Psoas muscle (tissue), 7 donors: ENCODE measurements at regions not wholly inside any gene's neighbourhood (a gene's known extent, or its start where the extent isn't known, plus 50 kb on each side); places are given as distances from the start of the nearest gene placed in this dataset.

Source experiments
- ATAC-seq, 4 donors: fragments of 200-7000 bp; cut with Tn5 transposase; one replicate each; pipeline ENCODE4 v1.9.1; 2020; ENCODE audit warnings: moderate library complexity in 3 of 4, mild to moderate bottlenecking in 2 of 4
- DNase-seq, 2 donors: peaks; one replicate each; pipeline ENCODE4 v3.0.0-alpha.2; 2020
- H3K27ac ChIP-seq: fragments of 200-600 bp; one replicate; pipeline ENCODE4 v1.8.0; 2022
- H3K27me3 ChIP-seq, 3 donors: fragments of 200-600 bp in 1 of 3; one replicate each; pipeline versions ENCODE4 v1.6.1 to v1.8.0; 2013 to 2022; ENCODE audit warnings: low read length in 2 of 3, mild to moderate bottlenecking in 2 of 3, moderate library complexity in 1 of 3; ENCODE audit not compliant: insufficient read depth in 3 of 3
- H3K36me3 ChIP-seq, 2 donors: fragments of 200-600 bp in 1 of 2; one replicate each; pipeline versions ENCODE4 v1.6.1 to v1.8.0; 2013 to 2022; ENCODE audit warnings: low read depth in 1 of 2, mild to moderate bottlenecking in 1 of 2, moderate library complexity in 1 of 2; ENCODE audit not compliant: insufficient read depth in 1 of 2
- H3K4me1 ChIP-seq: fragments of 200-600 bp; one replicate; pipeline ENCODE4 v1.8.0; 2022
- H3K4me3 ChIP-seq: fragments of 200-600 bp; one replicate; pipeline ENCODE4 v1.8.0; 2022; ENCODE audit warnings: mild to moderate bottlenecking
- H3K9me3 ChIP-seq: fragments of 200-600 bp; one replicate; pipeline ENCODE4 v1.8.0; 2022
- WGBS, 3 donors: extraction: QIAGEN DNeasy Blood & Tissue Kit; methylation state at CpG; one replicate each; pipeline versions ENCODE4 v1.1.6 to v1.1.7; 2013; 5-methylcytosine and 5-hydroxymethylcytosine counted together
- intact Hi-C, 2 donors: fragments of 100-400 bp; cut with DNase I; formaldehyde crosslinking; loops; one replicate each; pipeline versions ENCODE4 v1.11.0 to v1.14.2; 2022
- TF ChIP-seq, protein P1 (sequence below): fragments of 200-600 bp; IDR thresholded peaks from one replicate; pipeline ENCODE4 v1.8.0; 2022; ENCODE audit warnings: antibody characterized with exemption
- donor health status: healthy with polysubstance abuse.
- donor health status: DM: no; HTN: no; CAD: no; lungs with moderate emphysema.
- donor health status: Bipolar disorder and iron deficiency.
- donor health status: healthy.
- donor health status: DM: yes; HTN: yes; CAD: no.
- donor health status: DM: no; HTN: no; CAD: no.
- donor health status: DM: yes; HTN: yes; CAD: no.

DNA sequence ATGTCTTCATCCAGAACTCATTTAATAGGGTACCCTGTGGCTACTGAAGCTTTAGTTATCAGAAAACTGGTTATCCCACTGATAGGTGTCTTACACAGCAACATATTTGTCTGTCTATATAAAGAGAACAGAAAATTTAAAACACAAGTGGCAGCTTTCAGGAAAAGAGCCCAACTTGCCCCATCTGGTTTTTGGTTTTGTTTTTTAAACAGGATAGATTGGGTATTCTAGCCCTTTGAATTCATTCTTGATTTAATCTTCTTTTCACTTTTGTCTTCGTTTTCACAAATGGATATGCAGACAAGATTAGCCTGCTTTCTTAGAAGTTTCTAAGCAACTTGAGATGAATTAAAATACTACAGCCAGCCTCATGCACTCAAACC, 91.3 kb downstream of the KLF6 start:
- Histone ChIP-seq H3K4me1 (no peaks in the 10 kb centered on the region), H3K9me3 (no peaks in the 10 kb centered on the region), H3K36me3 (no peaks in the 10 kb centered on the region), H3K4me3 (no peak overlapping the region), H3K27me3 (no peaks in the 10 kb centered on the region), H3K27ac (no peak overlapping the region)
- WGBS, 3 donors: 65 to 81% (median 68%) methylated on average over 1 of the region's 1 CpG
- DNase-seq (no peak), ATAC-seq (no peak)
- intact Hi-C loops: no loop called here
- TF ChIP-seq, protein P1, sequence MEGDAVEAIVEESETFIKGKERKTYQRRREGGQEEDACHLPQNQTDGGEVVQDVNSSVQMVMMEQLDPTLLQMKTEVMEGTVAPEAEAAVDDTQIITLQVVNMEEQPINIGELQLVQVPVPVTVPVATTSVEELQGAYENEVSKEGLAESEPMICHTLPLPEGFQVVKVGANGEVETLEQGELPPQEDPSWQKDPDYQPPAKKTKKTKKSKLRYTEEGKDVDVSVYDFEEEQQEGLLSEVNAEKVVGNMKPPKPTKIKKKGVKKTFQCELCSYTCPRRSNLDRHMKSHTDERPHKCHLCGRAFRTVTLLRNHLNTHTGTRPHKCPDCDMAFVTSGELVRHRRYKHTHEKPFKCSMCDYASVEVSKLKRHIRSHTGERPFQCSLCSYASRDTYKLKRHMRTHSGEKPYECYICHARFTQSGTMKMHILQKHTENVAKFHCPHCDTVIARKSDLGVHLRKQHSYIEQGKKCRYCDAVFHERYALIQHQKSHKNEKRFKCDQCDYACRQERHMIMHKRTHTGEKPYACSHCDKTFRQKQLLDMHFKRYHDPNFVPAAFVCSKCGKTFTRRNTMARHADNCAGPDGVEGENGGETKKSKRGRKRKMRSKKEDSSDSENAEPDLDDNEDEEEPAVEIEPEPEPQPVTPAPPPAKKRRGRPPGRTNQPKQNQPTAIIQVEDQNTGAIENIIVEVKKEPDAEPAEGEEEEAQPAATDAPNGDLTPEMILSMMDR: no peak

DNA sequence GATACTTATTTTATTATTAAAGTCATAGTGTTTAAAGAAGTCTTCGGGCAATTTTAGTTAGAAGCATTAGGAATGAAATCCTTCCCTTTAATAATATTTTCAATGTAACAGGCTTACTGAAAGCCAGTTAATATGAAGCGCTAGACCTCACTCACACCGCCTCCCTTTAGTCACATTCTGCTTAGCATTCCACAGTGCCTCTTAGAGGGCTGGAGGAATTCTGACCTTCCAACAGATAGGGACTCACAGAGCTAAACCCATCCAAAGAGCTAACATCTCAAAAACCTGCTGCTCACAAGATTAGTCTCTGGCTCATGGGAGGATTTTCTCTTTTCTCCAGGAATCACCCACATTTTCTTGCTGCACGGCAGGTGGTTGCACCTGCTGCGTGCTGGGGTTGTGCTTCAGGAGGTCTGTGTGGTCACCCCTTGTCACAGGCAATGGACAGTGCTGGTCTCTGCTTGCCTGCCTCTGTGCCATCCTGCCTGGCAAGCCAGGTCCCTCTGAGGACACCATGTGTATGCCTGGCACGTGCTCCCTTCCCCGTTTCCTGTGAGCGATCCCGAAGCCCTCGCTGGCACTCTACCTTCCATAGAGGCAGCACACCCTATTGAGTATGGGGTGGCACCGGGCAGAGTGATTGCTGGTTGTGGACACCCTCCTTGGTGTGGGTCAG, 91.8 kb downstream of the KLF6 start:
- TF ChIP-seq, protein P1: no peak
- Histone ChIP-seq H3K36me3 (no peaks in the 10 kb centered on the region), H3K4me3 (no peak overlapping the region), H3K4me1 (no peaks in the 10 kb centered on the region), H3K27me3 (no peaks in the 10 kb centered on the region), H3K9me3 (no peaks in the 10 kb centered on the region), H3K27ac (no peak overlapping the region)
- 82 to 93% (median 86%) methylated on average over 11 of the region's 11 CpGs for WGBS, 3 donors
- ATAC-seq (no peak), DNase-seq (no peak)
- intact Hi-C loops: no loop called here

DNA sequence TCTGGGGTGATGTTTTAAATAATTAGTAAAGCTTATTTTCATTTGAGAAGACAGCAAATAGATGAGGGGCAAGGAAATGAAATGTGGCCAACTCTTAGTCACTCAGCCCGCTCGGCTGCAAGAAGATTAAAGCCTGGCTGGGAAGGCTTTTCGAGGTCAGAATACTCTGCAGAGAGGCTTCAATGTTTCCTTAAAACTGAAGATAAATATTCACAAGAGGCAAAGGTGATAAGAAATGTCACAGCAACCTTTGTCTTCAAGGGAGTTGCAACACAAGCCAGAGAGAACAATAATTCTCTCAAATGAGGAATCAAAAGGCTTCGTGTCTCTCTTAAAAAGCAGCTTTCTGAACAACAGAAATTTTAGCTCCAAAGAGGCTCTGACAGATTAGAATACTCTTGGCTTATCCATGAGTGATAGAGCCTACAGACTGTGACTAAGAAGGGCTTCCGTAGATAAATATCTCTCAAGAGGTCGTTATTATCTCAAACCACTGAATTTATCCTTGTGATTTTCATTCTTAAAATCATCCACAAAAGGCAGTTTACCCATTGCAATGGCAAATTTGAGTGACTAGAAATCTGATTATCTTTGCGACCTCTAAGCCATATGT, 92.5 kb downstream of the KLF6 start:
- Histone ChIP-seq H3K9me3 (no peaks in the 10 kb centered on the region), H3K4me1 (no peaks in the 10 kb centered on the region), H3K4me3 (no peak overlapping the region), H3K27ac (no peak overlapping the region), H3K27me3 (no peaks in the 10 kb centered on the region), H3K36me3 (no peaks in the 10 kb centered on the region)
- intact Hi-C loops: no loop called here
- DNase-seq: no peak
- TF ChIP-seq, protein P1: no peak
- 58 to 64% (median 59%) methylated on average over 7 of the region's 7 CpGs for WGBS, 3 donors
- no peak for ATAC-seq

DNA sequence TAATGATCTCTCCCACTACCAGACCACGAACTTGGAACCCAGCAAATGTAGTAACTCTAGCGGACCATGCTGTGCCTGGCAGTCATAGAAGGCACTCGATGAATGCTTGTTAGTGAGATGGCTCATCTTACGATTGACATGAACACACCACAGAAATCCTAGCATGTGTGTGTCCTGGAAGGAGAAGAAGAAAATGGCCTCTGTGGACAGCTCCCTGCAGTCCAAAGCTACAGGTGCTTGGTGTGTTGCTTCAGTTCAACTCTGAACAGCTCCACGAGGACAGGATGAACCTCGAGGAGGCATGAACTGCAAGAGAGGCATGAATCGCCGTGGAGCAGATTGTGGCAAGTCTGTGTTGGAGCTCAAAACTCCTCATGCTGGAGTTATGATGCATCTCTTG, 93.5 kb downstream of the KLF6 start:
- H3K4me1 ChIP-seq: no peaks in the 10 kb centered on the region
- intact Hi-C loops: no loop called here
- ATAC-seq (peak; percentile 73 to 94 (median 86)), DNase-seq (no peak)
- 30 to 56% (median 30%) methylated on average over 8 of the region's 8 CpGs for WGBS, 3 donors
- H3K27ac ChIP-seq: peak overlapping the region; percentile 17
- H3K9me3 ChIP-seq: no peaks in the 10 kb centered on the region
- H3K27me3 ChIP-seq: no peaks in the 10 kb centered on the region
- H3K4me3 ChIP-seq: no peak overlapping the region
- H3K36me3 ChIP-seq: no peaks in the 10 kb centered on the region
- TF ChIP-seq, protein P1: no peak
